ENCODE measurements at regions not wholly inside any gene's neighbourhood (a gene's known extent, or its start where the extent isn't known, plus 50 kb on each side); places are given as distances from the start of the nearest gene placed in this dataset.

GRCh38 chr22:48416396-48417224 lies 1411.1 kb downstream of the BRD1 start:
- TF ChIP-seq CSDC2 (CRISPR knock-in tag; IDR thresholded peaks at IDR 0.05), result no peak
- TF ChIP-seq ZNF70 (CRISPR knock-in tag; IDR thresholded peaks at IDR 0.05), result no peak
- TF ChIP-seq ZFP30 (CRISPR knock-in tag; IDR thresholded peaks at IDR 0.05), result no peak
- TF ChIP-seq POU6F1 (CRISPR knock-in tag; IDR thresholded peaks at IDR 0.05; ENCODE audit: borderline replicate concordance, low read depth), result no peak
- TF ChIP-seq CREB5 (CRISPR knock-in tag; IDR thresholded peaks at IDR 0.05; ENCODE audit: low read depth), result no peak
- TF ChIP-seq TCF4 (CRISPR knock-in tag; IDR thresholded peaks at IDR 0.05; ENCODE audit: borderline replicate concordance), result no peak
- TF ChIP-seq TSHZ2 (CRISPR knock-in tag; IDR thresholded peaks at IDR 0.05), result no peak
- no peak for TF ChIP-seq ZFP3 (CRISPR knock-in tag; IDR thresholded peaks at IDR 0.05)
- ATAC-seq, result no peak

- TF ChIP-seq ZC3H10 (CRISPR knock-in tag; IDR thresholded peaks at IDR 0.05) (no peak), TSHZ2 (CRISPR knock-in tag; IDR thresholded peaks at IDR 0.05) (no peak), ZFP30 (CRISPR knock-in tag; IDR thresholded peaks at IDR 0.05) (no peak), ZNF70 (CRISPR knock-in tag; IDR thresholded peaks at IDR 0.05) (no peak), CREB5 (CRISPR knock-in tag; IDR thresholded peaks at IDR 0.05; ENCODE audit: low read depth) (no peak)
- no peak for ATAC-seq
Observed at GRCh38 chr22:48415520-48415919, 1412.2 kb downstream of the BRD1 start.

- no peak for TF ChIP-seq CSRNP3 (CRISPR knock-in tag; IDR thresholded peaks at IDR 0.05)
- no peak for TF ChIP-seq PPARA (CRISPR knock-in tag; IDR thresholded peaks at IDR 0.05; ENCODE audit: borderline replicate concordance)
- TF ChIP-seq TSHZ2 (CRISPR knock-in tag; IDR thresholded peaks at IDR 0.05), result no peak
- no peak for TF ChIP-seq CSDC2 (CRISPR knock-in tag; IDR thresholded peaks at IDR 0.05)
- TF ChIP-seq ZNF70 (CRISPR knock-in tag; IDR thresholded peaks at IDR 0.05), result no peak
- TF ChIP-seq ESRRG (CRISPR knock-in tag; IDR thresholded peaks at IDR 0.05), result no peak
- TF ChIP-seq RARB (CRISPR knock-in tag; IDR thresholded peaks at IDR 0.05), result no peak
- TF ChIP-seq ZC3H10 (CRISPR knock-in tag; IDR thresholded peaks at IDR 0.05), result no peak
- TF ChIP-seq PATZ1 (CRISPR knock-in tag; IDR thresholded peaks at IDR 0.05; ENCODE audit: borderline replicate concordance), result no peak
- TF ChIP-seq TOX (CRISPR knock-in tag; IDR thresholded peaks at IDR 0.05; ENCODE audit: borderline replicate concordance), result no peak
- TF ChIP-seq POU6F1 (CRISPR knock-in tag; IDR thresholded peaks at IDR 0.05; ENCODE audit: borderline replicate concordance, low read depth), result no peak
- TF ChIP-seq GLIS3 (CRISPR knock-in tag; IDR thresholded peaks at IDR 0.05), result no peak
- no peak for ATAC-seq
Observed at GRCh38 chr22:48414651-48415050, 1413.0 kb downstream of the BRD1 start.

Data from SK-N-SH treated with all-trans-retinoic acid at 6 μM for 48 hours (cell line).